ENCODE measurements at regions not wholly inside any gene's neighbourhood (a gene's known extent, or its start where the extent isn't known, plus 50 kb on each side); places are given as distances from the start of the nearest gene placed in this dataset.

DNA sequence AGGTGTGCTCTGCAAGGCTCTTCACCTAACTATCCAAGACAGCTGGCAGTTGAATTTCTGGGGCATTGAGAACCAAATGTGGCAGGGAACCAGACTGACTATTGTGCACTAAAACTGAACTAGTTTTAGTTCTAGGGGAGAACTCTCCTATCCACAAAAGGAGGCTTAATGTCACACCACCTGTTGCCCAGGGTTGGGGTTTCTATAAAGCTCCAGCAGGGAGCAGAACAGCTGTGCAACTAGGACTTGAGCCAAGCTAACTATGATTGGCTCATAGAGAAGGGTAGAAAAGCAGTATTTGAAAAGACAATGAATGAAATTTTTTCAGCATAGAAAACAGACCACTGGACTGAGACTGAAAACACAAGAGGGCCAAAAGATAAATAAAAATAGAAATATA is 53.3 kb upstream of the FGGY start:
- TF ChIP-seq POLR2AphosphoS5 (IDR thresholded peaks at IDR 0.05; ENCODE audit: low read depth, low read length): no peak
- TF ChIP-seq, protein P1, sequence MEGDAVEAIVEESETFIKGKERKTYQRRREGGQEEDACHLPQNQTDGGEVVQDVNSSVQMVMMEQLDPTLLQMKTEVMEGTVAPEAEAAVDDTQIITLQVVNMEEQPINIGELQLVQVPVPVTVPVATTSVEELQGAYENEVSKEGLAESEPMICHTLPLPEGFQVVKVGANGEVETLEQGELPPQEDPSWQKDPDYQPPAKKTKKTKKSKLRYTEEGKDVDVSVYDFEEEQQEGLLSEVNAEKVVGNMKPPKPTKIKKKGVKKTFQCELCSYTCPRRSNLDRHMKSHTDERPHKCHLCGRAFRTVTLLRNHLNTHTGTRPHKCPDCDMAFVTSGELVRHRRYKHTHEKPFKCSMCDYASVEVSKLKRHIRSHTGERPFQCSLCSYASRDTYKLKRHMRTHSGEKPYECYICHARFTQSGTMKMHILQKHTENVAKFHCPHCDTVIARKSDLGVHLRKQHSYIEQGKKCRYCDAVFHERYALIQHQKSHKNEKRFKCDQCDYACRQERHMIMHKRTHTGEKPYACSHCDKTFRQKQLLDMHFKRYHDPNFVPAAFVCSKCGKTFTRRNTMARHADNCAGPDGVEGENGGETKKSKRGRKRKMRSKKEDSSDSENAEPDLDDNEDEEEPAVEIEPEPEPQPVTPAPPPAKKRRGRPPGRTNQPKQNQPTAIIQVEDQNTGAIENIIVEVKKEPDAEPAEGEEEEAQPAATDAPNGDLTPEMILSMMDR (IDR thresholded peaks at IDR 0.05): no peak
